IMR-90 (cell line): ENCODE measurements at regions not wholly inside any gene's neighbourhood (a gene's known extent, or its start where the extent isn't known, plus 50 kb on each side); places are given as distances from the start of the nearest gene placed in this dataset.

Experiments
- ATAC-seq: fragments of 200-7000 bp; cut with Tn5 transposase; 2 replicates; pipeline ENCODE4 v1.9.1; 2020; ENCODE audit warnings: low read depth, mild to moderate bottlenecking, moderate library complexity
- BruUV-seq: library from RNA; stranded (reverse); fragments of 400-500 nt; replicated peaks from 2 replicates; lab custom pipeline; 2021; lab: Mats Ljungman, UMichigan
- CTCF ChIA-PET: fragments of 300-600 bp; formaldehyde crosslinking; extraction: SDS; loops from one replicate; lab custom pipeline; 2021; ENCODE audit warnings: antibody characterized with exemption; lab: Yijun Ruan, JAX
- POLR2A ChIA-PET: fragments of 300-600 bp; sonication (Branson Sonifier 250); formaldehyde crosslinking; loops from one replicate; lab custom pipeline; 2022; ENCODE audit warnings: antibody characterized with exemption; ENCODE audit not compliant: unreplicated experiment; lab: Charles Lee
- DNase-seq: peaks from one replicate; pipeline ENCODE4 v3.0.0; 2013
- H2AFZ ChIP-seq: replicated peaks from 2 replicates; pipeline ENCODE3; 2013; ENCODE audit warnings: low read length, mild to moderate bottlenecking; ENCODE audit not compliant: poor library complexity
- H2AK5ac ChIP-seq: 2 replicates; pipeline ENCODE4 v1.6.1; 2013; ENCODE audit warnings: low read depth, low read length, inconsistent platforms
- H2AK9ac ChIP-seq: replicated peaks from 2 replicates; pipeline ENCODE3; 2013; ENCODE audit warnings: mild to moderate bottlenecking, low read depth, low read length, moderate library complexity; ENCODE audit not compliant: poor library complexity
- H2BK120ac ChIP-seq: 2 replicates; pipeline ENCODE4 v1.6.1; 2013; ENCODE audit warnings: low read depth, low read length, inconsistent platforms
- H2BK15ac ChIP-seq: 3 replicates; pipeline ENCODE4 v1.6.1; 2013; ENCODE audit warnings: low read depth, low read length, inconsistent platforms
- H2BK20ac ChIP-seq: 2 replicates; pipeline ENCODE4 v1.6.1; 2013; ENCODE audit warnings: low read depth, mild to moderate bottlenecking, inconsistent platforms, low read length, moderate library complexity
- H2BK5ac ChIP-seq: 2 replicates; pipeline ENCODE4 v1.6.1; 2013; ENCODE audit warnings: mild to moderate bottlenecking, low read depth, low read length, inconsistent platforms; ENCODE audit not compliant: poor library complexity, severe bottlenecking
- H3K14ac ChIP-seq: replicated peaks from 2 replicates; pipeline ENCODE4 v1.6.1; 2013; ENCODE audit warnings: low read depth, low read length, inconsistent platforms
- H3K18ac ChIP-seq: 2 replicates; pipeline ENCODE4 v1.6.1; 2013; ENCODE audit warnings: low read depth, low read length, control low read depth
- H3K23ac ChIP-seq: 2 replicates; pipeline ENCODE4 v1.6.1; 2013; ENCODE audit warnings: low read depth, low read length, inconsistent platforms
- H3K27ac ChIP-seq: 2 replicates; pipeline ENCODE4 v1.5.1; 2013; ENCODE audit warnings: mild to moderate bottlenecking, control low read depth, low read length; ENCODE audit not compliant: insufficient read depth
- H3K27me3 ChIP-seq: 2 replicates; pipeline ENCODE4 v1.6.1; 2013; ENCODE audit warnings: low read length; ENCODE audit not compliant: control insufficient read depth, insufficient read depth
- H3K36me3 ChIP-seq: 2 replicates; pipeline ENCODE4 v1.6.1; 2013; ENCODE audit warnings: low read length, mixed read lengths; ENCODE audit not compliant: control insufficient read depth, insufficient read depth
- H3K4ac ChIP-seq: 2 replicates; pipeline ENCODE4 v1.6.1; 2013; ENCODE audit warnings: low read depth, low read length, inconsistent platforms
- H3K4me1 ChIP-seq: 2 replicates; pipeline ENCODE4 v1.6.1; 2013; ENCODE audit warnings: low read length, mixed read lengths; ENCODE audit not compliant: control insufficient read depth, insufficient read depth
- H3K4me2 ChIP-seq: 2 replicates; pipeline ENCODE4 v1.6.1; 2013; ENCODE audit warnings: low read depth, mild to moderate bottlenecking, control low read depth, low read length, moderate library complexity
- H3K4me3 ChIP-seq: 2 replicates; pipeline ENCODE4 v1.5.1; 2013; ENCODE audit warnings: low read depth, mild to moderate bottlenecking, control low read depth, low read length, moderate library complexity; ENCODE audit not compliant: insufficient read depth
- H3K56ac ChIP-seq: 2 replicates; pipeline ENCODE4 v1.6.1; 2013; ENCODE audit warnings: low read length, inconsistent platforms; ENCODE audit not compliant: insufficient read depth; ENCODE audit errors: extremely low read depth
- H3K79me1 ChIP-seq, 2 experiments: 2 replicates each; pipeline ENCODE4 v1.6.1; 2013; ENCODE audit warnings: low read length in 2 of 2, inconsistent platforms in 1 of 2, low read depth in 1 of 2
- H3K9ac ChIP-seq: 2 replicates; pipeline ENCODE4 v1.6.1; 2013; ENCODE audit warnings: low read depth, low read length, control low read depth
- H3K9me1 ChIP-seq: 2 replicates; pipeline ENCODE4 v1.6.1; 2013; ENCODE audit warnings: low read length, inconsistent platforms; ENCODE audit not compliant: insufficient read depth
- H3K9me3 ChIP-seq: 2 replicates; pipeline ENCODE4 v1.6.1; 2013; ENCODE audit warnings: low read length; ENCODE audit not compliant: control insufficient read depth, insufficient read depth
- H4K20me1 ChIP-seq: 2 replicates; pipeline ENCODE4 v1.6.1; 2013; ENCODE audit warnings: low read length, inconsistent platforms; ENCODE audit not compliant: insufficient read depth
- H4K5ac ChIP-seq: 2 replicates; pipeline ENCODE4 v1.6.1; 2013; ENCODE audit warnings: mild to moderate bottlenecking, low read depth, low read length, control low read depth
- H4K8ac ChIP-seq, 2 experiments: 2 replicates each; pipeline ENCODE4 v1.6.1; 2013; ENCODE audit warnings: low read depth in 2 of 2, low read length in 2 of 2, control low read depth in 1 of 2, inconsistent platforms in 1 of 2
- H4K91ac ChIP-seq: 2 replicates; pipeline ENCODE4 v1.6.1; 2013; ENCODE audit warnings: low read depth, low read length, inconsistent platforms; ENCODE audit not compliant: insufficient read depth
- RCOR1 ChIP-seq: IDR thresholded peaks from 2 replicates; pipeline ENCODE4 v1.6.1; 2012; ENCODE audit warnings: mild to moderate bottlenecking, low read length, improper control_type of control experiment; ENCODE audit not compliant: insufficient replicate concordance
- WGBS, 2 experiments: methylation state at CpG; one replicate each; pipeline versions ENCODE4 v1.1.5 to v1.1.7; 2013; ENCODE audit warnings: missing lambda C conversion rate in 2 of 2; ENCODE audit not compliant: insufficient read length in 1 of 2; ENCODE audit errors: extremely low coverage in 2 of 2; 5-methylcytosine and 5-hydroxymethylcytosine counted together
- dilution Hi-C: fragments of 300-500 bp; cut with HindIII; formaldehyde crosslinking; loops from one replicate; pipeline ENCODE4 v1.14.3; 2018; ENCODE audit warnings: low sequenced_read_pairs; ENCODE audit not compliant: unreplicated experiment
- in situ Hi-C: fragments of 300-500 bp; cut with MboI; formaldehyde crosslinking; loops from 3 replicates; pipeline ENCODE4 v1.14.3; 2019; ENCODE audit warnings: low sequenced_read_pairs, inconsistent platforms, mixed read lengths
- intact Hi-C: fragments of 100-400 bp; cut with micrococcal nuclease; formaldehyde crosslinking; loops from 2 replicates; pipeline ENCODE4 v1.10.0; 2022

DNA sequence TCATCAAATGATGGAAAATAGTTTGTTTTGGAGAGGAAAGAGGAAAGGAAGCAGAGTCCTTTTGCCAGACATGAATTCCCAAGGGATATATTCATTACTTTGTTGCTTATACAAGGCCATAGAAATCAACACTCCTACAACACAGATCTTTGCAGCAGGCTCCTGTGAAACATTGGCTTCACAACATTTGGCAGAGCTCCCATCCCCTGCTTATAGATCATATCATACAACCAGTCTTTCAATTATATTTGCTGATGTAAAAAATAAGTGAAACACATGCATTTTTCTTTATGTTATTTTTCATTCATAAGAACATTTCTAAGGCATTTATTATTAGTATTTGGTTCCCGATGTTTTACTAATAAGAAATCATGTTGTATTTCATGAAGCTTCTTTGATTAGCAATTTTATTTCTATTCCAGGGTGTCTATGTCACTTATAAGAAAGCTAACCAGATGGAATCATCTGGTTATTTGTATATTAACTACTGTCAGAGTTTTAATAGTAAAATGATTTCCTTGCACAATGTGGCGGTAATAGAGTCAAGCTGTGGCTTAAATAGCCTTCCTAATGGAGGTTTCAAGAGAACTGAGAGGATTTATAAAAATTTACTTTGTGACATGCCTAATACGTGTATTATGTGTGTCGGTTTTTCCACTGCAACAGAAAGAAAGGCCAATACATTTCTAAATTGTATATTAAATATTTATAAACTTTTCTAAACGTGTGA lies 470.3 kb upstream of the NCAM2 start:
- H4K20me1 ChIP-seq, result no peaks in the 10 kb centered on the region
- no peak for DNase-seq
- H3K36me3 ChIP-seq, result no peaks in the 10 kb centered on the region
- no peaks in the 10 kb centered on the region for H3K4me1 ChIP-seq
- no peak overlapping the region for H2BK5ac ChIP-seq
- H3K9me3 ChIP-seq, result no peaks in the 10 kb centered on the region; the same call in 1 of the 2 replicates
- H4K8ac ChIP-seq, result no peak overlapping the region
- no peak overlapping the region for H4K5ac ChIP-seq
- no peak for ATAC-seq
- no peak overlapping the region for H2BK20ac ChIP-seq
- in situ Hi-C loops, result no loop called here
- H3K56ac ChIP-seq, result no peak overlapping the region
- dilution Hi-C loops, result no loop called here
- no peak overlapping the region for H2AK9ac ChIP-seq
- no peaks in the 10 kb centered on the region for H3K27me3 ChIP-seq
- no peak overlapping the region for H2AFZ ChIP-seq
- H3K4ac ChIP-seq, result no peak overlapping the region
- H3K14ac ChIP-seq, result no peak overlapping the region
- no peaks in the 10 kb centered on the region for H3K79me1 ChIP-seq
- BruUV-seq, result no TSS peak
- H2AK5ac ChIP-seq, result no peak overlapping the region
- H3K27ac ChIP-seq, result no peak overlapping the region
- ChIA-PET POLR2A (no interaction called here), CTCF (no interaction called here)
- no CpG with 5 or more reads among the region's 5 CpGs for WGBS, 2 experiments
- H3K9ac ChIP-seq, result no peak overlapping the region
- H3K23ac ChIP-seq, result no peak overlapping the region
- TF ChIP-seq RCOR1, result no peak
- intact Hi-C loops, result no loop called here
- H3K4me2 ChIP-seq, result no peak overlapping the region
- no peak overlapping the region for H2BK15ac ChIP-seq
- no peak overlapping the region for H4K91ac ChIP-seq
- H3K9me1 ChIP-seq, result no peaks in the 10 kb centered on the region
- H2BK120ac ChIP-seq, result no peak overlapping the region
- no peak overlapping the region for H3K18ac ChIP-seq
- H3K4me3 ChIP-seq, result no peak overlapping the region
